HUES48 (cell line): ENCODE measurements at regions not wholly inside any gene's neighbourhood (a gene's known extent, or its start where the extent isn't known, plus 50 kb on each side); places are given as distances from the start of the nearest gene placed in this dataset.

Experiments
- H3K27ac ChIP-seq: one replicate; pipeline ENCODE4 v1.7.0; 2013; ENCODE audit warnings: low read depth, low read length, inconsistent platforms
- H3K27me3 ChIP-seq: 2 replicates; pipeline ENCODE4 v1.6.1; 2013; ENCODE audit warnings: mild to moderate bottlenecking, low read length; ENCODE audit not compliant: control insufficient read depth, insufficient read depth
- H3K36me3 ChIP-seq: 2 replicates; pipeline ENCODE4 v1.6.1; 2013; ENCODE audit warnings: low read length; ENCODE audit not compliant: control insufficient read depth, insufficient read depth
- H3K4me1 ChIP-seq: 2 replicates; pipeline ENCODE4 v1.6.1; 2013; ENCODE audit warnings: mild to moderate bottlenecking, low read length; ENCODE audit not compliant: control insufficient read depth, insufficient read depth
- H3K4me3 ChIP-seq: 2 replicates; pipeline ENCODE4 v1.5.1; 2013; ENCODE audit warnings: mild to moderate bottlenecking, low read depth, low read length
- H3K9ac ChIP-seq: 2 replicates; pipeline ENCODE4 v1.6.1; 2013; ENCODE audit warnings: mild to moderate bottlenecking, low read depth, low read length, moderate library complexity
- H3K9me3 ChIP-seq: 2 replicates; pipeline ENCODE4 v1.6.1; 2013; ENCODE audit warnings: low read length; ENCODE audit not compliant: control insufficient read depth, insufficient read depth

DNA sequence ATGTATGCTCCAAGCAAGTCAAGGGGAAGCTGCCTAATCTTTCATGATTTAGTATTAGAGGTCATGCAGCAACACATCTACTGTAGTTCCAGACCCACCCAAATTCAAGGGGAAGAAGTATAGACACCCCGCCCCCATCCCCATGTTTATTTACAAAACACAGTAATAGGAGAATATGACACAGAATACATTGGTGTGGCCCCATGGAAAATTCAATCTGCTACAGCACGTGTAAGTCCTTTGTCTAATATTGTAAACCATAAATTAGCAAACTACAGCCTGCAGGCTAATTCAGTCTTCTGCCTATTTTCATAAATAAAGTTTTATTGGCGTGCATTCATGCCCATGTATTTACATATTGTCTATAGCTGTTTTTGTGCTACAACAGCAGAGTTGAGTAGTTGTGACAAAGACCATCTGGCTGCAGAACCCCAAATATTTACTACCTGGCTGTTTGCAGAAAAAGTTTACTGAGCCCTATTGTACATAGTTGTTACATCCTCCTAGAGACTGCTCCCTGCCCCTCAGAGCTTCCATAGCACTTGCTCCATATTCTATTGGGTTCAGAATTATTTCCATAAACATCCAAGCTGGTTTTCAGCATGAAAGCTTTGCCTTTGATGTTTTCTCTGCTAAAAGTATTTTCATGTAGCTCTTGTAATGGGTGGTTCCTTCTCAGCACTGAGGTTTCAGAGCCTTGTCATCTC, 326.8 kb upstream of the CPEB2 start:
- Histone ChIP-seq H3K9me3 (no peaks in the 10 kb centered on the region), H3K4me3 (no peak overlapping the region), H3K9ac (no peak overlapping the region), H3K36me3 (no peaks in the 10 kb centered on the region), H3K4me1 (no peaks in the 10 kb centered on the region), H3K27me3 (no peaks in the 10 kb centered on the region), H3K27ac (no peak overlapping the region)

DNA sequence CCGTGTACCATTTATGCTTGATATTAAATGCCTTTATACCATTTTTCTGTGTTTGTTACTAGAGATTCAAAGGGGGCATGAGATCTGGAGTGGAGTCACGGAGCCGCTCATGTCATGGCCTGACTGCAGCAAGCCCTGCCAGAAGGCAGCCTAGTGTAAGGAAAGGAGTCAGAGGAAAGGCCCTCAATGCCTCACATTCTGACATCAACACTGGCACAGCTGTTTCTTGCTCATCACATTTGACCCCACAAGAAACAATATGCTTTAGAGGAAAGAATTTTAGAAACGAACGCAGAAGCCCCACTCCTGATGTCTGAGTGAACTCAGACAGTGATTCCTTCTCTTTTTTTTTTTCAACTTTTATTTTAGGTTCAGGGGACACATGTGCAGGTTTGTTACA, 322.4 kb upstream of the CPEB2 start:
- no peaks in the 10 kb centered on the region for H3K36me3 ChIP-seq
- no peaks in the 10 kb centered on the region for H3K9me3 ChIP-seq
- H3K9ac ChIP-seq: no peak overlapping the region

DNA sequence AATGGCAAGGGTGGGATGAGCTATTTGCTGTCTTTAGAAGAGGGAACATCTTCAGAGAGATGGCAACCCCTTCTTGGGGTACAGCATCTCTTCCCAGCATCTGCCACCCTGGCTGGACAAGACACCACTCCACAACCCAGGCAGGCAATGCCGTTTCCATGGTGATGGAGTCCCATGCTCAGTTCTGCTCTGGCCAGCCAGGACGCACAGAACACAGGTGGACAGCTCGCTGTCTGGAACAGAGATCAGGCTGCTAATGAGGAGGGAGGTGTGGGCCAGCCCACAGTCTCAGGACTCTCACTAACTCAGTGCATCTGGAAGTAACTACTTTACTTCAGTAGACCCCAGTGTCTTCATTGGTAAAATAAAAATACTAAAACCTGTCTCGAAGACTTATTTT, 321.0 kb upstream of the CPEB2 start:
- no peaks in the 10 kb centered on the region for H3K4me1 ChIP-seq
- no peak overlapping the region for H3K4me3 ChIP-seq
- no peaks in the 10 kb centered on the region for H3K36me3 ChIP-seq
- no peaks in the 10 kb centered on the region for H3K27me3 ChIP-seq
- no peak overlapping the region for H3K9ac ChIP-seq
- no peaks in the 10 kb centered on the region for H3K9me3 ChIP-seq
- no peak overlapping the region for H3K27ac ChIP-seq

More for the DNA sequence above, 322.4 kb upstream of the CPEB2 start:
- Histone ChIP-seq H3K27ac (no peak overlapping the region), H3K4me1 (no peaks in the 10 kb centered on the region), H3K27me3 (no peaks in the 10 kb centered on the region), H3K4me3 (no peak overlapping the region)

DNA sequence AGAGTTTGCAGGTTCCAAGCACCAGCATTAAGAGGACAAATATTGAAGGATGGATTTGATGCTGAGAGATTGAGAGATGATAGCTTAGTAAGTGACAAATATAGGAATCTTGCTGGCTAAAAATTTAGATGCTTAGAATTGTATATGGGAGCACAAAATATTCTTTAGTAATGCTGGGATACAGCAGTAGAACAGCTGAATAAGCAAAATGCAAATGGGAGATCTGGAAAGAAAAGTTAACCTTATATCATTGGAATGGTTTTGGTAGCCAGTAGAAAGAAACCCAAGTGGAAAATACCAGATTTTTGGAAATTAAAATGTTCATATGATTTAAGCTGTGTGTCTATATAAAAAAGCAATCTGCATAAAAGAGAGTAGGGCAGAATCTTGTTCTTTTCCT, 308.6 kb upstream of the CPEB2 start:
- no peaks in the 10 kb centered on the region for H3K27me3 ChIP-seq
- H3K9ac ChIP-seq: no peak overlapping the region
- H3K4me3 ChIP-seq: no peak overlapping the region
- peaks cover 13% of the 10 kb centered on the region for H3K9me3 ChIP-seq
- no peak overlapping the region for H3K27ac ChIP-seq
- H3K36me3 ChIP-seq: no peaks in the 10 kb centered on the region
- H3K4me1 ChIP-seq: no peaks in the 10 kb centered on the region

DNA sequence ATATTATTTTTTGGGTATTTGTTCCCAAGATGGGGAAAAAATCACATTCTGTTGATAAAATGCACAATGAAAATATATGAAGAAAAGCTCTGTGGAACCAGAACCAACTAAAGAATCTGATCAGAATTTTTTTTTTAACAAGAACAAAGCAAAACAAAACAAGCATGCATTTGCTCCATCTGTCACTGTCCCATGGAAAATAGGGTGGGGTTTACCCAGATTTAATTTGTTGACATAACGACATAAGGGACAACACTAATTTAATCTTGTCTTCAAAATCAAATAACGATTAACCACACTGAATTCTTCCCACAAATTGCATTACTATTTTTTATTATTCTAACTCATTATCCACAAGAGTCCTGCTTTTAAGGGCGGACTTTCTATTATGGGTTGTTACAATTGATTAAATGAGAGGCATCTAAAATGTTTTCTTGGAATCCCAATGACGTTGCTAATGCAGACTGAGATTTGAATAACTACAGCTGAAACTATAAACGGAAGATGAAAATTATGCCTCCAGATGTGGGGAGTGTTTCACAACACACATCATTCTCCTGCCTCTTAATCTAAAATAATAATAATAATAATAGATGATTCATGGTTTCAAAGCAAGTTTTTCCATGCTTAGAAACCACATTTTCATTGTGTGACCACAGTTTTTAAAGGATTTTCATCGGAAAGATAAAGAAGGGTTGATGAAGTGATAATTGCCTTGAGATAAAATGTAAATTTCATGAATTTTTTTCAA, 307.0 kb upstream of the CPEB2 start:
- peaks cover 13% of the 10 kb centered on the region for H3K9me3 ChIP-seq
- H3K27ac ChIP-seq: no peak overlapping the region
- H3K27me3 ChIP-seq: no peaks in the 10 kb centered on the region

DNA sequence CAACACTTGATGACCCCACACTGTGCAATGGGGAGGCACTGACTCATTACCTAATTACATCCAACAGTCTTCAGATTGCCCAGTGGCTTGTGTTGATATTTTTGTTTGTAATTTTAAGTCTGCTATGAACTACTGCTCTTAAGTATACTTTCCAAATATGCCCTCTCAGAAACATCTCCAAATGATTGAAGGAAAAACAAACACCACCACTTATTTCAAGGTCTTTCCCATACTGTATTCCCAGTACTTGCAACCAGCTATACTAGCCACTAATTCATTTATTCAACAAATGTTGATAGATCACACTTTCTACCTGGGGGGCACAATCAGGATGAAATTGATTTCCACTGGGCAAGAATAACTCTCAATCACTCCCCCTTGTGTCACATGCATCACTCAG, 302.2 kb upstream of the CPEB2 start:
- H3K4me3 ChIP-seq: no peak overlapping the region

More for the DNA sequence above, 307.0 kb upstream of the CPEB2 start:
- Histone ChIP-seq H3K36me3 (no peaks in the 10 kb centered on the region), H3K4me1 (no peaks in the 10 kb centered on the region), H3K9ac (no peak overlapping the region), H3K4me3 (no peak overlapping the region)

DNA sequence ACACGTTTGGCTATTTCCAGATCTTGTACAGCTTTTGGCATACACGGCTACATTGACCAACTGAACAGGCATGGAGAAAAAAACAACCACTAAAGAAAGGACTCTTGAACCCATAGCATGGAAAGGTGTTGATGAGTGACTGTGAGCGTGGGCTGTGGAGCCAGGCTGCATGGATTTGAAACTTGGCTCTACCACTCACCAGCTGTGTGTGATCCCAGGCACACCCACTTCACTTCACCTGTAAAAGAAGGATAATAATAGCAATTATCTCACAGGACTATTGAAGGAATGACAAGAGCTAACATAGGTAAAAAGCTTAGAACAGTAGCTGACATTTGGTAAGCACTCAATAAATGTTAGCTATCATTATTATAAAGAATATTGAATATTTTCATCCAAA, 301.7 kb upstream of the CPEB2 start:
- Histone ChIP-seq H3K9me3 (no peaks in the 10 kb centered on the region), H3K4me3 (no peak overlapping the region), H3K4me1 (no peaks in the 10 kb centered on the region), H3K27me3 (no peaks in the 10 kb centered on the region), H3K9ac (no peak overlapping the region), H3K27ac (no peak overlapping the region), H3K36me3 (no peaks in the 10 kb centered on the region)

More for the DNA sequence above, 302.2 kb upstream of the CPEB2 start:
- H3K4me1 ChIP-seq: no peaks in the 10 kb centered on the region
- H3K36me3 ChIP-seq: no peaks in the 10 kb centered on the region
- no peaks in the 10 kb centered on the region for H3K27me3 ChIP-seq
- H3K27ac ChIP-seq: no peak overlapping the region
- no peak overlapping the region for H3K9ac ChIP-seq
- H3K9me3 ChIP-seq: no peaks in the 10 kb centered on the region

DNA sequence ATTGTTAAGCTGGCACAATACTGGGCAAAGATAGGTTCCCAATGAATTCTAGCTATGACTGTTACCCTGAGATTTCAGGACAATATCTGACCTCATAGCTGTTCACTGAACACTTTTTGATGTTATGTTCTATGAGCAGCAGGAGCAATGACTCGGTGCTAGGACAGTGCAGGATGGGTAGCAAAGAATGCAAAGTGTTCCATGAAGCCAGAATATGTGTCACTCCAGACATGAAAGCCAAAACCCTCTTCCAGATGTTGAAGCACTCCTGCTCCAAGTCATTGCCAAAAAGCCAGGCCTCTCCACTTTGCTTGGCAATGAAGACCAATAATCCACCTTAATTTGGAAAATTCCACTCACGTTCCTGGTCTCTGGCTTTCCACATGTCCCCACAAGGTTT, 300.9 kb upstream of the CPEB2 start:
- H3K27me3 ChIP-seq: no peaks in the 10 kb centered on the region
- H3K36me3 ChIP-seq: no peaks in the 10 kb centered on the region
- H3K9ac ChIP-seq: no peak overlapping the region
- H3K27ac ChIP-seq: no peak overlapping the region
- H3K4me1 ChIP-seq: peaks cover 3% of the 10 kb centered on the region; the same call in 1 of the 2 replicates
- H3K4me3 ChIP-seq: no peak overlapping the region
- H3K9me3 ChIP-seq: no peaks in the 10 kb centered on the region

DNA sequence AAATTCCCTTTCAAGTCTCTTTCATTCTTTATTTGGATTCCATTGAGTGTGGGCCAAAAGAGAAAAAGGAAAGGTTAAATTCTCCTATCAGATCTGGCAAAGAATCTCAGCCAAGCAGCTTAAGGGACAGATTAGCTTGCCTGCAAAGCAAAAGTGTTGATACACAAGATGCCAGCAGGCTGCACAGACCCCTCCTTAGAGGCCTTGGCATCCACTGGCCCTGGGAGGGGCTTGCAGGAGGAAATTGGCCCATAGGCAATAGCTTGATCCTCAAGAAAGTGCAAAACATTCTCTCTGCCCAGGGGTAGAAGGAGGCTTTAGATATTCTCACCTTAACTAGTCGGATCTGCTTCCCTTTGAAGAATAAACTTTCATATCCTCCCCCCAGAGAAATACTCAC, 300.4 kb upstream of the CPEB2 start:
- H3K9me3 ChIP-seq: no peaks in the 10 kb centered on the region
- H3K36me3 ChIP-seq: no peaks in the 10 kb centered on the region
- no peak overlapping the region for H3K27ac ChIP-seq
- H3K27me3 ChIP-seq: no peaks in the 10 kb centered on the region
- H3K4me1 ChIP-seq: peaks cover 4% of the 10 kb centered on the region; the same call in 1 of the 2 replicates
- H3K9ac ChIP-seq: no peak overlapping the region
- H3K4me3 ChIP-seq: no peak overlapping the region

DNA sequence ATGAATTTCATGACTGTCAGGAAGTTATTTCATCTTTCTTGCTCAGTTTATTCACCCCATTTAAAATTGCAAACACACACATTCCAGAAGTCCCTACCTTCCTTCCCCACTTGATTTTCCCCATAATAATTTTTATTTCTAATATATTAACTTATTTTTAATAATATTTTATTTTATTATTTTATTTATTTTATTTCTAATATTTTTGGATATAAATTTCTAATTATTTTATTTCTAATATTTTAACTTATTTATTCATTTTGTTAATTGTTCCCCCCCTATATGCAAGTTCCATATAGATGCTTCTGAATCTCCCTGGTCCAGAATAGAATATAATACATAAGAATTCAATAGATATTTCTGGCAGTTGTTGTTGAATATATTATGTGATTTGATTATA, 293.7 kb upstream of the CPEB2 start:
- H3K36me3 ChIP-seq: no peaks in the 10 kb centered on the region
- no peak overlapping the region for H3K9ac ChIP-seq

DNA sequence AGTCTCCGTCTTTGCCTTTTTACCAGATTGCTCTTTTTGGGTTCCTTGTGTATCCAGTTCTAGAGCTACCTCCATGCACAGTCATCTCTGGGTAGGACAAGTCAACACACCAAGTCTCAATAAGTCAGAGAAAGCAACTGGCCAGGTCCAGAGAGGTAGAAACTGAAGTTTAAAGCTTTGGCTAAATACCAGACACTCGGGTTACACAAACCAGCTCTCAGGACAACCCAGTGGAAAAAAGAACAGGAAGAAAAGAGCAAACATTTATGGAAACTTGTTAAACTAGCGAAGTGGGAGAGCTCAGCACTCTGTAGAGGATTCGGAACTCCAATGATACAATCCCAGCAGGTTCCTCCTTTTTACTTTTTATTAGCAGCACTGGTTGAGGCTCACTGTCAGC, 291.0 kb upstream of the CPEB2 start:
- Histone ChIP-seq H3K36me3 (no peaks in the 10 kb centered on the region), H3K27me3 (no peaks in the 10 kb centered on the region), H3K4me3 (no peak overlapping the region), H3K27ac (no peak overlapping the region), H3K9me3 (no peaks in the 10 kb centered on the region), H3K9ac (no peak overlapping the region), H3K4me1 (peaks cover 2% of the 10 kb centered on the region; the same call in 1 of the 2 replicates)

More for the DNA sequence above, 293.7 kb upstream of the CPEB2 start:
- Histone ChIP-seq H3K9me3 (no peaks in the 10 kb centered on the region), H3K4me3 (no peak overlapping the region), H3K4me1 (peaks cover 4% of the 10 kb centered on the region; the same call in 1 of the 2 replicates), H3K27ac (no peak overlapping the region), H3K27me3 (no peaks in the 10 kb centered on the region)
